H1 (cell line): ENCODE measurements at regions not wholly inside any gene's neighbourhood (a gene's known extent, or its start where the extent isn't known, plus 50 kb on each side); places are given as distances from the start of the nearest gene placed in this dataset.

Source experiments
- CTCF ChIA-PET: fragments of 300-600 bp; sonication (Branson Sonifier 250); formaldehyde crosslinking; loops from one replicate; lab custom pipeline; 2021; ENCODE audit not compliant: partially characterized antibody; lab: Charles Lee
- POLR2A ChIA-PET: fragments of 300-600 bp; sonication (Branson Sonifier 250); formaldehyde crosslinking; loops from one replicate; lab custom pipeline; 2021; ENCODE audit warnings: inconsistent platforms; ENCODE audit not compliant: partially characterized antibody; lab: Charles Lee
- DNase-seq, 2 experiments: peaks; one replicate each; pipeline versions ENCODE4 v3.0.0 to v3.0.0-alpha.2; 2010 to 2022; ENCODE audit warnings: low spot score in 2 of 2, low read depth in 1 of 2, mixed read lengths in 1 of 2
- FAIRE-seq: peaks from 2 replicates; lab custom pipeline; 2011; peaks lifted over from hg19 to GRCh38; lab: Jason Lieb, UNC
- H2AFZ ChIP-seq: 2 replicates; pipeline ENCODE4 v1.8.1; 2012; ENCODE audit warnings: low read length, inconsistent platforms
- H2AK5ac ChIP-seq: 2 replicates; pipeline ENCODE4 v1.6.1; 2013; ENCODE audit warnings: low read depth, low read length
- H2BK120ac ChIP-seq: replicated peaks from 2 replicates; pipeline ENCODE3; 2013; ENCODE audit warnings: low read depth, low read length, inconsistent platforms
- H2BK12ac ChIP-seq: 2 replicates; pipeline ENCODE4 v1.6.1; 2013; ENCODE audit warnings: low read depth, low read length
- H2BK15ac ChIP-seq: 2 replicates; pipeline ENCODE4 v1.6.1; 2013; ENCODE audit warnings: low read length
- H2BK20ac ChIP-seq: 2 replicates; pipeline ENCODE4 v1.6.1; 2013; ENCODE audit warnings: low read length
- H2BK5ac ChIP-seq: 2 replicates; pipeline ENCODE4 v1.6.1; 2013; ENCODE audit warnings: low read depth, low read length
- H3K14ac ChIP-seq: 2 replicates; pipeline ENCODE4 v1.6.1; 2013; ENCODE audit warnings: inconsistent platforms; ENCODE audit not compliant: insufficient read length
- H3K18ac ChIP-seq: 2 replicates; pipeline ENCODE4 v1.6.1; 2013; ENCODE audit warnings: low read length; ENCODE audit errors: extremely low read depth
- H3K23ac ChIP-seq: 2 replicates; pipeline ENCODE4 v1.6.1; 2013; ENCODE audit warnings: inconsistent platforms; ENCODE audit not compliant: insufficient read length
- H3K23me2 ChIP-seq: 2 replicates; pipeline ENCODE4 v1.6.1; 2013; ENCODE audit warnings: low read depth, low read length
- H3K27ac ChIP-seq: 2 replicates; pipeline ENCODE4 v1.6.1; 2011; ENCODE audit warnings: low read depth, low read length, inconsistent platforms
- H3K27me3 ChIP-seq, 4 experiments: replicated peaks in 1 of 4; 1 replicate in 1 of 4; 2 replicates in 3 of 4; pipeline versions ENCODE4 v1.6.1 to v1.8.1; 2011 to 2013; ENCODE audit warnings: low read length in 3 of 4, mild to moderate bottlenecking in 3 of 4, inconsistent platforms in 2 of 4, mixed read lengths in 2 of 4, moderate library complexity in 1 of 4; ENCODE audit not compliant: control insufficient read depth in 3 of 4, insufficient read depth in 3 of 4; ENCODE audit errors: extremely low read depth in 1 of 4
- H3K36me3 ChIP-seq, 4 experiments: 2 replicates each; pipeline versions ENCODE4 v1.6.1 to v1.8.1; 2011 to 2013; ENCODE audit warnings: mild to moderate bottlenecking in 4 of 4, low read length in 3 of 4, moderate library complexity in 2 of 4, control low read depth in 1 of 4, inconsistent platforms in 1 of 4; ENCODE audit not compliant: insufficient read depth in 4 of 4, control insufficient read depth in 2 of 4
- H3K4ac ChIP-seq: replicated peaks from 2 replicates; pipeline ENCODE3; 2013; ENCODE audit warnings: low read length, low read depth, mixed read lengths, inconsistent platforms; ENCODE audit not compliant: insufficient read length
- H3K4me1 ChIP-seq, 4 experiments: replicated peaks in 1 of 4; 1 replicate in 1 of 4; 2 replicates in 3 of 4; pipeline versions ENCODE4 v1.6.1 to v1.8.1; 2011 to 2013; ENCODE audit warnings: low read length in 3 of 4, inconsistent platforms in 2 of 4, mixed read lengths in 1 of 4; ENCODE audit not compliant: insufficient read depth in 4 of 4, control insufficient read depth in 3 of 4
- H3K4me2 ChIP-seq, 2 experiments: 2 replicates each; pipeline versions ENCODE4 v1.6.1 to v1.8.1; 2011 to 2013; ENCODE audit warnings: low read depth in 2 of 2, low read length in 2 of 2, control low read depth in 1 of 2, inconsistent platforms in 1 of 2, mild to moderate bottlenecking in 1 of 2; ENCODE audit not compliant: insufficient read depth in 1 of 2
- H3K4me3 ChIP-seq, 4 experiments: fragments of 200-600, 300-600 bp in 1 of 4; sonication (generic), shearing (Covaris generic), sonication (Bioruptor Twin) in 1 of 4; 2 replicates each; pipeline versions ENCODE4 v1.5.1 to v1.8.1; 2011 to 2016; ENCODE audit warnings: low read length in 4 of 4, low read depth in 3 of 4, control low read depth in 2 of 4, inconsistent platforms in 2 of 4, mild to moderate bottlenecking in 2 of 4, mixed read lengths in 1 of 4, moderate library complexity in 1 of 4; ENCODE audit not compliant: insufficient read depth in 2 of 4; ENCODE audit errors: extremely low read depth in 1 of 4
- H3K56ac ChIP-seq: replicated peaks from 2 replicates; pipeline ENCODE3; 2013; ENCODE audit warnings: low read depth, mild to moderate bottlenecking, mixed read lengths, low read length, inconsistent platforms; ENCODE audit not compliant: insufficient read length
- H3K79me1 ChIP-seq: 2 replicates; pipeline ENCODE4 v1.6.1; 2013; ENCODE audit warnings: low read depth, low read length, control low read depth
- H3K79me2 ChIP-seq, 2 experiments: 2 replicates each; pipeline versions ENCODE4 v1.6.1 to v1.8.1; 2012 to 2013; ENCODE audit warnings: low read length in 2 of 2, mild to moderate bottlenecking in 2 of 2, inconsistent platforms in 1 of 2; ENCODE audit not compliant: insufficient read depth in 2 of 2, control insufficient read depth in 1 of 2
- H3K9ac ChIP-seq, 4 experiments: replicated peaks in 1 of 4; 1 replicate in 1 of 4; 2 replicates in 3 of 4; pipeline versions ENCODE4 v1.6.1 to v1.8.1; 2011 to 2013; ENCODE audit warnings: low read depth in 3 of 4, low read length in 3 of 4, control low read depth in 2 of 4, mild to moderate bottlenecking in 2 of 4, moderate library complexity in 2 of 4, inconsistent platforms in 1 of 4; ENCODE audit errors: extremely low read depth in 1 of 4
- H3K9me3 ChIP-seq, 2 experiments: 2 replicates each; pipeline versions ENCODE4 v1.6.1 to v1.8.1; 2012 to 2013; ENCODE audit warnings: mild to moderate bottlenecking in 2 of 2, moderate library complexity in 2 of 2, control low read depth in 1 of 2, inconsistent platforms in 1 of 2, low read depth in 1 of 2, low read length in 1 of 2, mixed read lengths in 1 of 2; ENCODE audit not compliant: insufficient read depth in 2 of 2
- H4K20me1 ChIP-seq, 2 experiments: replicated peaks in 1 of 2; 2 replicates each; pipeline versions ENCODE3 to v1.8.1; 2011 to 2013; ENCODE audit warnings: inconsistent platforms in 2 of 2, low read length in 2 of 2, mild to moderate bottlenecking in 1 of 2; ENCODE audit not compliant: insufficient read depth in 2 of 2, control insufficient read depth in 1 of 2
- H4K5ac ChIP-seq: 2 replicates; pipeline ENCODE4 v1.6.1; 2013; ENCODE audit warnings: low read length, low read depth, mixed read lengths, inconsistent platforms; ENCODE audit not compliant: insufficient read length
- H4K8ac ChIP-seq: 2 replicates; pipeline ENCODE4 v1.8.0; 2013; ENCODE audit warnings: mild to moderate bottlenecking, moderate library complexity, low read length, inconsistent platforms; ENCODE audit not compliant: insufficient read depth; ENCODE audit errors: extremely low read depth
- H4K91ac ChIP-seq: replicated peaks from 2 replicates; pipeline ENCODE3; 2013; ENCODE audit warnings: low read length, mixed read lengths, inconsistent platforms; ENCODE audit not compliant: insufficient read length
- CREB1 ChIP-seq: IDR thresholded peaks from 2 replicates; pipeline ENCODE4 v1.6.1; 2012; ENCODE audit warnings: inconsistent platforms
- EP300 ChIP-seq, 2 experiments: IDR thresholded peaks; 1 replicate in 1 of 2; 2 replicates in 1 of 2; pipeline ENCODE4 v1.6.1; 2011 to 2012; ENCODE audit warnings: low read depth in 2 of 2, low read length in 2 of 2, mild to moderate bottlenecking in 2 of 2, borderline replicate concordance in 1 of 2, inconsistent platforms in 1 of 2, moderate library complexity in 1 of 2
- POU5F1 ChIP-seq: IDR thresholded peaks from 2 replicates; pipeline ENCODE4 v1.6.1; 2011; ENCODE audit warnings: low read depth, mild to moderate bottlenecking, low read length, moderate library complexity
- SUZ12 ChIP-seq: fragments of 200-600 bp; sonication (generic); IDR thresholded peaks from 2 replicates; pipeline ENCODE4 v1.6.1; 2012; ENCODE audit warnings: mild to moderate bottlenecking, inconsistent platforms, low read length, moderate library complexity, mixed read lengths
- WGBS, 2 experiments: shearing (Covaris generic) in 1 of 2; methylation state at CpG; one replicate each; pipeline versions ENCODE4 v1.1.6 to v1.1.7; 2013 to 2015; ENCODE audit warnings: low lambda C conversion rate in 2 of 2, mixed read lengths in 2 of 2, inconsistent platforms in 1 of 2, low coverage in 1 of 2, missing lambda C conversion rate in 1 of 2; ENCODE audit not compliant: insufficient replicate concordance in 2 of 2, insufficient coverage in 1 of 2, insufficient read length in 1 of 2; ENCODE audit errors: extremely low coverage in 1 of 2, missing lambda C conversion rate in 1 of 2; 5-methylcytosine and 5-hydroxymethylcytosine counted together

GRCh38 chr18:71287268-71287667 is 998.4 kb downstream of the SOCS6 start:
- Histone ChIP-seq H4K5ac (no peak overlapping the region), H3K27ac (no peak overlapping the region), H2BK15ac (no peak overlapping the region), H3K23me2 (no peaks in the 10 kb centered on the region), H3K4ac (no peak overlapping the region), H2BK5ac (no peak overlapping the region), H2BK20ac (no peak overlapping the region), H4K8ac (no peak overlapping the region), H2AK5ac (no peak overlapping the region), H3K4me2 (no peak overlapping the region), H3K4me1 (no peaks in the 10 kb centered on the region; a peak in 1 of 7 replicates), H3K27me3 (no peaks in the 10 kb centered on the region), H4K91ac (no peak overlapping the region), H2BK12ac (no peak overlapping the region), H2AFZ (no peak overlapping the region), H3K23ac (no peak overlapping the region), H3K56ac (no peak overlapping the region), H3K4me3 (no peak overlapping the region), H4K20me1 (no peaks in the 10 kb centered on the region), H3K9ac (no peak overlapping the region), H3K9me3 (peaks cover 64 to 72% of the 10 kb centered on the region in 2 experiments), H3K79me1 (no peaks in the 10 kb centered on the region), H3K79me2 (no peaks in the 10 kb centered on the region), H3K36me3 (no peaks in the 10 kb centered on the region), H3K14ac (no peak overlapping the region), H3K18ac (no peak overlapping the region), H2BK120ac (no peak overlapping the region)
- TF ChIP-seq EP300 (IDR thresholded peaks at IDR 0.05; ENCODE audit: borderline replicate concordance in 1 of 2, low read depth in 2 of 2, low read length in 2 of 2) (no peak), POU5F1 (no peak), CREB1 (no peak), SUZ12 (no peak)
- POLR2A ChIA-PET: no interaction called here
- FAIRE-seq: no peak
- no peak for DNase-seq
- CTCF ChIA-PET: no interaction called here
- WGBS, 2 experiments: 62% methylated on average over 2 of the region's 2 CpGs; no CpG with 5 or more reads in 1 of the 2 experiments
